Thyroid gland (tissue), 4 donors: ENCODE measurements at regions not wholly inside any gene's neighbourhood (a gene's known extent, or its start where the extent isn't known, plus 50 kb on each side); places are given as distances from the start of the nearest gene placed in this dataset.

Source experiments
- CTCF ChIP-seq, 6 experiments: fragments of 200-600 bp in 3 of 6; fragments of 450-650 bp in 3 of 6; sonication (generic) in 3 of 6; IDR thresholded peaks; one replicate each; pipeline ENCODE4 v1.5.1; 2016 to 2019; ENCODE audit warnings: antibody characterized with exemption in 6 of 6, mild to moderate bottlenecking in 2 of 6, inconsistent platforms in 1 of 6, moderate library complexity in 1 of 6
- POLR2A ChIP-seq, 2 donors: fragments of 450-650 bp; IDR thresholded peaks; one replicate each; pipeline ENCODE4 v1.6.1; 2017; ENCODE audit warnings: antibody characterized with exemption in 2 of 2, mild to moderate bottlenecking in 2 of 2, moderate library complexity in 1 of 2

DNA sequence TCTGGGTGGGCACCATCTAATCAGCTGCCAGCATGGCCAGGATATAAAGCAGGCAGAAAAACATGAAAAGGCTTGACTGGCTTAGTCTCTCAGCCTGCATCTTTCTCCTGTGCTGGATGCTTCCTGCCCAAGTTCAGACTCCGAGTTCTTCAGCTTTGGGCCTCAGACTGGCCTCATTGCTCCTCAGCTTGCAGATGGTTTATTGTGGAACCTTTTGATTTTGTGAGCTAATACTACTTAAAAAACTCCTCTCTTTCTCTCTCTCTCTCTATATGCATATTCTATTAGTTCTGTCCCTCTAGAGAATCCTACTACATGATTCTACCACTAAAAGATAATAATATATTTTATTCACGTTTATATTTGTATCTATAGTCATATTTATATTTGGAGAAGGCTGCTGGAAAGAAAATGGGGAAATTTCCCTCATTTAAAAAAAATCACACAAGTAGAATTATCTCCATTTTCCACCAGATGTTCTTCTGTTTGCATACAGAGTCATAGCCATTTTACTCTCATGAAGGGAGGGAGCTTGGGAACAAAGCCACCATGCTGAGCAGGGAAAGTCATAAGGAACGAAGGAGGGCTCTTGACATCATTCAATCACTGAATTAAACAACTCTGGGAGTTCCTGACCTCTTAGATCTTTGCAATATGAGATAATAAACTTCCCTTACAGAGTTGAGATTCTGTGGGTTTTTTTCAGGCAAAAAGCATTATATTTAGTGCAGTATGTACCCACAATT lies 1137.4 kb upstream of the CDH18 start:
- TF ChIP-seq CTCF (IDR thresholded peaks at IDR 0.05): no peak
- TF ChIP-seq POLR2A (IDR thresholded peaks at IDR 0.05): no peak
